ENCODE measurements at regions not wholly inside any gene's neighbourhood (a gene's known extent, or its start where the extent isn't known, plus 50 kb on each side); places are given as distances from the start of the nearest gene placed in this dataset.

- Mint-ChIP-seq H3K9me3 (peaks cover 0 to 2% of the 10 kb centered on the region in 2 experiments; a peak in 2 of 5 replicates), H3K4me1 (peaks cover 8 to 15% of the 10 kb centered on the region in 2 experiments; a peak in 3 of 4 replicates), H3K4me3 (no peak overlapping the region), H3K27me3 (ENCODE audit: low read depth) (no peaks in the 10 kb centered on the region), H3K27ac (no peak overlapping the region; a peak in 1 of 7 replicates), H3K36me3 (ENCODE audit: insufficient read depth in 1 of 3, low read depth in 3 of 3) (no peaks in the 10 kb centered on the region)
- H2BK15ac ChIP-seq (ENCODE audit: low read depth, low read length), result no peak overlapping the region
- H2BK12ac ChIP-seq (ENCODE audit: insufficient read length, low read depth, low read length), result no peak overlapping the region
- H4K20me1 ChIP-seq (ENCODE audit: control insufficient read depth, insufficient read depth, insufficient read length), result no peaks in the 10 kb centered on the region
- H3K79me2 ChIP-seq (ENCODE audit: insufficient read depth, low read length), result no peaks in the 10 kb centered on the region
- no peak overlapping the region for H2BK5ac ChIP-seq (ENCODE audit: insufficient read length, low read length)
- no peak overlapping the region for H4K91ac ChIP-seq (ENCODE audit: insufficient read length, low read depth, low read length)
- H3K23me2 ChIP-seq (ENCODE audit: insufficient read length, low read depth, low read length, poor library complexity, severe bottlenecking), result no peaks in the 10 kb centered on the region
- no peak for DNase-seq
- H3T11ph ChIP-seq (ENCODE audit: low read length), result no peak overlapping the region
- H3K4me2 ChIP-seq (ENCODE audit: insufficient read depth, insufficient read length, low read length), result no peak overlapping the region
- no peak overlapping the region for H4K5ac ChIP-seq (ENCODE audit: insufficient read length, low read depth, low read length)
- no peaks in the 10 kb centered on the region for H3K79me1 ChIP-seq (ENCODE audit: insufficient read depth, low read depth, low read length, poor library complexity, severe bottlenecking)
- no peak overlapping the region for H3K14ac ChIP-seq (ENCODE audit: insufficient read depth, low read length)
- H2AFZ ChIP-seq (ENCODE audit: low read length), result no peak overlapping the region
- H2AK5ac ChIP-seq (ENCODE audit: insufficient read length, low read length), result no peak overlapping the region
- no peak overlapping the region for H2BK20ac ChIP-seq (ENCODE audit: low read depth, low read length, poor library complexity, severe bottlenecking)
- WGBS (ENCODE audit: extremely low coverage, insufficient read length, low lambda C conversion rate), result no CpG with 5 or more reads among the region's 1 CpG
- no peak overlapping the region for H3K23ac ChIP-seq (ENCODE audit: insufficient read length, low read depth, low read length)
- no peak overlapping the region for H3K27ac ChIP-seq (ENCODE audit: insufficient read length, low read depth, low read length)
- no peak for TF ChIP-seq CTCF (conservative IDR thresholded peaks at IDR 0.05)
- H3K9ac ChIP-seq (ENCODE audit: extremely low read depth, insufficient read length, low read length), result no peak overlapping the region
- no peak overlapping the region for H3K56ac ChIP-seq (ENCODE audit: insufficient read length, low read depth, low read length)
- no peak overlapping the region for H4K8ac ChIP-seq (replicated peaks; ENCODE audit: insufficient read length, low read depth, low read length)
- no peak overlapping the region for H2BK120ac ChIP-seq (ENCODE audit: low read depth, low read length, poor library complexity, severe bottlenecking)
- H3K4ac ChIP-seq (ENCODE audit: low read depth, low read length), result no peak overlapping the region
- H3K27me3 ChIP-seq (ENCODE audit: insufficient read depth, low read length), result no peaks in the 10 kb centered on the region
- H3K9me3 ChIP-seq (ENCODE audit: control insufficient read depth, low read depth, low read length), result no peaks in the 10 kb centered on the region
- no peaks in the 10 kb centered on the region for H3K4me1 ChIP-seq (ENCODE audit: insufficient read depth, low read length)
- H3K18ac ChIP-seq (ENCODE audit: insufficient read length, low read depth, low read length), result no peak overlapping the region
Observed at GRCh38 chr11:87394924-87395323, 357.2 kb downstream of the TMEM135 start.

Data from H9 (cell line).